Activated CD4-positive, CD25-positive, alpha-beta regulatory T cell treated with anti-CD3 and anti-CD28 coated beads, Interleukin-2, amount 50 U/mL, for 24 hours (primary cell): ENCODE measurements at regions not wholly inside any gene's neighbourhood (a gene's known extent, or its start where the extent isn't known, plus 50 kb on each side); places are given as distances from the start of the nearest gene placed in this dataset.
"Not testable (repeated sequence)": the region's sequence is repeated elsewhere in the genome, so short reads cannot be mapped to it uniquely, and the experiment has no call there.

Experiments used
- ATAC-seq, 2 donors: fragments of 150-1000 bp; cut with Tn5 transposase; one replicate each; pipeline ENCODE4 v1.10.0; 2021; ENCODE audit warnings: mild to moderate bottlenecking in 1 of 2, moderate library complexity in 1 of 2

DNA sequence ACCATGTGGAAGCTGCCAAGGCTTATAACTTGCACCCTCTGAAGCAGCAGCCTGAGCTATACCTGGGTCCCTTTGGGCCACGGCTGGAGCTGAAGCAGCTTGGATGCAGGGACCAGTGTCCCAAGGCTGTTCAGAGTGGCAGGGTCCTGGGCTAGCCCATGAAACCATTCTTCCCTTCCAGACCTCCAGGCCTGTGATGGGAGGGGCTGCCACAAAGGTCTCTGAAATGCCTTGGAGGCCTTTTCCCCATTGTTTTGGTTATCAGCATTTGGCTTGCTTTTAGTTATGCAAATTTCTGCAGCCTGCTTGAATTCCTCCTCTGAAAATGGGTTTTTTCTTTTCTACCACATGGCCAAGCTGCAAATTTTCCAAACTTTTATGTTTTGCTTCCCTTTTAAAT is 433.7 kb upstream of the ACO1 start:
- no peak for ATAC-seq

- no peak for ATAC-seq
Observed at GRCh38 chr9:31958572-31958971, 425.9 kb upstream of the ACO1 start.

DNA sequence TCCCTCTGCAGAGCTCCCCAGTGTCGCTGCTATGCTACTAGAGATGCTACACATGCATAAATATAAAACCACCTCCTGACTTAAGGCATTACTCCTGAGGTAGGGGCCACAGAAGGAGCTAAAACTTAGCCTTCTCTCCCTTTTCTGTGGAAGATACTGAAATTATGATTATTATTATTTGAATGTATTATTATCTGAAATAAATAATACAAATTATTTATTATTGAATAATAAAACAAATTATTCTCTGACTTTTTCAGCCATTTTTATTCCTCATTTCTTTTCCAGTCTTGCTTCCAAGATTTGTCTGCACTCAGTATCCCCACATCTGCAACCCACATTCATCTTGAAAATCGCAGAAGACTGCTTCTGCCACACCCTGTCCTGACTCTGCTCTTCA is 414.9 kb upstream of the ACO1 start:
- no peak for ATAC-seq

DNA sequence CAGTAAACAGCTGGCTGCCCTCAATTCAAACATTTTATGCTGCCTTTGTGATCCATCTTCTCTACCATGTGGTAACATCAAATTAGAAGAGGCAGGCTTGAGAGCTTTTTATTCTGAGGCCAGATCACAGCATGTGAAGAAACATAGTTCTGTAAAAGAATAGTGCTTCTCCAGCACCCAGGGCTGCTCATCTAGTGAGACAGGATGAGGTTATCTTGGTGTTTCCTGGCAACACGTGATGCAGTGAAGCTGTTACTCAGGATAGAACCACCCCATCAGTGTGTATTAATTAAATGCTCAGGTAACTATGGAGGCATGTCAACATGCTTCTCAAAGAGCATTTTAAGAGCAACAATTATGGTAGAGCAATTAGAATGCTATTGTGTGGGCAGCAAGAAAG is 400.5 kb upstream of the ACO1 start:
- no peak for ATAC-seq

- ATAC-seq, result no peak
Observed at GRCh38 chr9:31996331-31996730, 388.1 kb upstream of the ACO1 start.

GRCh38 chr9:32004431-32005076 is 379.9 kb upstream of the ACO1 start:
- ATAC-seq, result no peak

DNA sequence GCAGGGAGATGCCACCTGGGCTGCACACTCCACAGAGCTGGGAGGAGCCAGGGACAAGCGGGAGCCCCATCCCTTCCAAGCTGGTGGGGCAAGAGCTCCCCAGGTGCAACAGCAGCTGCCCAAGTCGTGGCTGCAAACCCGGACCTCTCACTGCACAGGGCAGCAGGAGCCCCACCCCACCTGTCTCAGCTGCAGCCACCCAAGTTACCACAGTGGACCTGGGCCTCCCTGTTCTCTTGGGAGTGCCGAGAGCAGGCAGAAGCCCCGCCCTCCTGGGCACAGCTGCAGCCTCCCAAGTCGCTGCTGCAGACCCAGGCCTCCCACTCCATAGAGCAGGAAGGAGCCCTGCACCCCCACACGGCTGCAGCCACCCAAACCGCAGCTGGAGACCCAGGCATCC is 374.1 kb upstream of the ACO1 start:
- ATAC-seq, result no peak

GRCh38 chr9:32011049-32011448 is 373.4 kb upstream of the ACO1 start:
- ATAC-seq, result no peak

GRCh38 chr9:32015795-32016194 is 368.6 kb upstream of the ACO1 start:
- no peak for ATAC-seq

GRCh38 chr9:32045513-32045912 is 338.9 kb upstream of the ACO1 start:
- ATAC-seq, result no peak

DNA sequence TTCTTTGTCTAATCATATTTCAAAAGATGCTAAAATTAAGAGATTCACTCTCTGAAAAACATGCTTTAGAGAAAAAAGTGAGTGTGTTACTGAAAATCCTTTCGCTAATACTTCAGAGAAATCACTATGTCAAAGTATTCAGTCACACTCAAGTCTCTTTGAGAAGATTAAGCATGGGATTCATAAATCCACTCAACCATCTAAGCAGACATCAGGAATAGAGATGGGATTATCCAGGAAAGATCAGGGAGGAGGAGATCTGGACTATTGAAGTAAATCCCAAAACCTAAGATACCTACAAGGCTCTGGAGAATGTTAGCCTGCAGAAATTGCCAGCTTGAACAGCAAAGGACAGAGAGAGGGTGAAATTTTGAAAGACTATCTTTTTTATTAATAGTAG is 317.2 kb upstream of the ACO1 start:
- ATAC-seq, result no peak

GRCh38 chr9:32069169-32069813 is 315.2 kb upstream of the ACO1 start:
- no peak for ATAC-seq

GRCh38 chr9:32069969-32070368 is 314.5 kb upstream of the ACO1 start:
- no peak for ATAC-seq

DNA sequence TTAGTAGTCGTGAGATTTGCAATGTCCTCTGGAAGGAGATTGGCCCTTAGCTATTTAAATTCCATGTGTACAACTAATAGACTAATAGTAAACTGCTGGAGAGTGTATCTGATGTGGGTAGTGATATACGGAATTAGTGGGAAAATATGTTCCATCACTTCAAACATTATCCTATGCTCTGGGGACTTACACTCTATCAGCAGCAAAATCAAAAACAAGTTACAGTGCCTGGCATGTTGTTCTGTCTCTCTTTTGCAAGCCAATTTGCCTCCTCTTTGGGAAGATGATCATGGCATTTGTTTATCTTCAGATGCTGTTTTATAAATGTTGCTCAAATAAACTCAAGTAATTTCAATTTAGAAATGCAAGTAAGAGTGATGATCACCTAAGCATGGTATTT is 311.9 kb upstream of the ACO1 start:
- ATAC-seq, result no peak

DNA sequence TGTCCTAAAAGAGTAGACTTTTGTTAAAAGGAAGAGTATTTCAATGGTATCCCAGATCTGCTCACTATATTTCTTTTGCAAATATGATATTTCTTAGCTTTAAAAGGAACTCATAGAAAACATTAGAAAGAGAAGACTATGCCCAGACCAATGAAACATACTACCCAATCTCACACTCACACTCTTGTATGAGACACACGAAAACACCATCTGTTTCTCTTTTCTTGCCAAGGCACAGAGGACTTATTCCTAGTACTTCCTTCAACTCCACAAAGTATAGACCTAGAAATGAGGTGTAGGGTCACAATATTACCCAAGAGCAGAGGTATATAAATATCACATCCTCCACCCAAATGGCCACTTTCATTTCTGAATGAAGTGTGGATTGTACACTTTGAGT is 292.4 kb upstream of the ACO1 start:
- no peak for ATAC-seq

GRCh38 chr9:32117291-32117690 is 267.2 kb upstream of the ACO1 start:
- ATAC-seq, result no peak

DNA sequence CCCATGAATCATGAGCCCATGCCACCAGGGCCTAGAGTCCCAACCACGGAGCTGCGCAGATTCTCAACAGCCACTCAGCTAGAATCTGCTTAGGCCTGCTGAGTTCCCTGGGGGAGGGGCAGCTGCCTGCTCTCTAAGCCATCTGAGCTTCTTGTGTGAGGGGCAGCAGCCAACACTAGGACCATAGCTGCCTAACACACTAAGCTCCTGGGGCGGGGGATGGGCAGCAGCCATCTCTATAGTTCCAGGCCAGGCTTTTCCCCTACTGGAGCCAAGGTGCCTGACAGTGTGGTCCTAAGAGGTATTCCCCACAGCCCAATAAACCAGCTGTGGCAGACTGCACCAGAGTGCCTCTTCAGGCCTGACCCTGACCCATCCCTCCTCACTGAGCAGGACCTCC is 255.9 kb upstream of the ACO1 start:
- no peak for ATAC-seq

GRCh38 chr9:32130709-32131108 is 253.7 kb upstream of the ACO1 start:
- not testable (repeated sequence) for ATAC-seq

DNA sequence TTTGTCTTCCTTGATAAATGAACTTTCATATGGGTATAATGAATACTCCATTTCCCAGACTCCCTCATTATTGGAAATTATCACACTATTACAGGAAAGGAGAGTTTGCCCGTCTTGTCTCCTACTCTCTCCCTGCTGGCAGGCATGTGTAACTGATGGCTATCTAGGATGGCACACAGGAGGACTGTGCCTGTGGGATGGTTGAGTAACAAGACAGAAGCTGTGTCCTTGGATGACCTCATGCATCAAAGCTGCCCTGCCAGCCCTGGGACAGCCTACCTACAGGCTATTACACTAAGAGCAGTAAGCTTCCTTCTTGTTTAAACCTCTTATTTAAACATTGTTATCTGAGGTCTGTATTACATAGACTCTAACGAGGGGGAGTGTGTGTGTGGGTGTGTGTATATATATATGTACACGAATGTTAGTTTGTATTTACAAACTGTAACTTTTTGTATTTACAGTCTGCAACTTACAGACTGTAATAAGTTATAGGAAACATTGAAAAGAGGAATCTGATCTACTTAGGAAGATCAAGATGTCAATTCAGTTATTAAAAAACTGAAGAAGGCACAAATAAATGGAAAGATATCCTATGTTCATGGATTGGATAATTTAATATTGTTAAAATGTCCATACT is 247.6 kb upstream of the ACO1 start:
- no peak for ATAC-seq

DNA sequence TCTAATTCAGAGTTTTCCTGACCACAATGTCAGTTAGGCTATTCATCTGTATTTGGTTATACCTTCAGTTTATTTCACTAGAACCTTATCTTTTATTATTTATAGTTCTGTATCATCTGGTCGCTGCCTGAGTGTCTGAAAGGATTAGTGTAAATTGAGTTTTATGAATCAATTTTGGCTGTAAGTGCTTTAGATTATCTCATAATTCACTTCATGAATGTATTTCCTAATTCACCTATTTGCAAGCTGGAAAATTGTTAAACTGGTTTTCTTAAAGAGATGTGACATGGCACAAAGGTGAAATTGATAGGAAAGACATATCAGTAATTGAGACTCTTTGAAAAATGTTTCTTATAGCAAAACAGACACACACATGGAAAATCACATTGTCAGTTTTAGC is 242.4 kb upstream of the ACO1 start:
- ATAC-seq, result no peak

DNA sequence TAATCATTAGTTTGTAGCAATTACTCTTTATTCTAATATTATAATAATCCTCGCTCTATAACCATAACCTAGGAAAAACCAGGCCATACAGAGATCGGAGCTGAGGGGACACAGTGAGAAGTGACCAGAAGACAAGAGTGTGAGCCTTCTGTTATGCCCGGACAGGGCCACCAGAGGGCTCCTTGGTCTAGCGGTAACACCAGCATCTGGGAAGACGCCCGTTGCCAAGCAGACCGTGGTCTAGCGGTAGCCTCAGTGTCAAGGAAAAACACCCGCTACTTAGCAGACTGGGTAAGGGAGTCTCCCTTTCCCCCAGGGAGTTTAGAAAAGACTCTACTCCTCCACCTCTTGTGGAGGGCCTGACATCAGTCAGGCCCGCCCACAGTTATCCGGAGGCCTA is 235.9 kb upstream of the ACO1 start:
- not testable (repeated sequence) for ATAC-seq

DNA sequence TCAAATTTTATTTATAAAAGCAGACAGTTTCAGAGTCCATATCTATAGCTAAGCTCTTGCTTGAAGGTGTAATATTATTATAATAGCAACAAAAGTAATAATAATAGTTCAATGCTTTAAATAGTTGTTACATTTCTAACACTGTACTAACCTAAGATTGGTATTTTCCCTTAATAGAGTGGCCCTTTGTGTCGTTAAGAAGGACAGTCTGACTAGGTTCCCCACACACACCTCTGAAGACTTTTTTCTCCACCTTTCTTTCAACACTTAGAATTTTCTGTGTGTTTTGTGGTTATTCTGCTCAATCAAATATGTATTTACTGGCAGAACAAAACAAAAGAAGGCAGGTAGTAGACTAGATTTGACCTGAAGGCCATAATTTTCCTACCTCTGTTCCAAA is 223.2 kb upstream of the ACO1 start:
- ATAC-seq, result no peak

GRCh38 chr9:32161720-32162119 is 222.7 kb upstream of the ACO1 start:
- no peak for ATAC-seq

GRCh38 chr9:32166316-32166715 is 218.1 kb upstream of the ACO1 start:
- not testable (repeated sequence) for ATAC-seq

DNA sequence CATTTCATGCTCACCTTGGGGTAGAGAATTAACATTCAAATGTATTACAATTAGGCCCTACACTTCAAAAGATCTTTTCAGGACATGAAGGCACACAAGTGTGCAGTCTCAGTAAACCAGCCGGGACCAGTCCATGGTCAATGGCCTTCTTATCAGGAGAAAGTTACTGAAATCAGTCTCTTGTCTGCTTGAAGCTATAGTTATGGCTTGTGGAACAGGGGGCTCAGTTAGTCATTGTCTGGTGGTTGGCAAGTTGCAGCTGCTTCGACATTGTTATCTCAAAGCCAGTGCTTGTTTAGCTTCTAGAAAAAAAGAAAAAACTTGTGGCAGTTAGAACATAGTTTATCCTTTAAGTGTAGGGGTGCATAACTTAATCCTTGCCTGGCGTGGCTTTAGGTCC is 213.1 kb upstream of the ACO1 start:
- ATAC-seq, result no peak
